Tongue (tissue), 1 donor: ENCODE measurements at regions not wholly inside any gene's neighbourhood (a gene's known extent, or its start where the extent isn't known, plus 50 kb on each side); places are given as distances from the start of the nearest gene placed in this dataset.

Experiments
- DNase-seq: peaks from one replicate; pipeline ENCODE4 v3.0.0-alpha.2; 2015

DNA sequence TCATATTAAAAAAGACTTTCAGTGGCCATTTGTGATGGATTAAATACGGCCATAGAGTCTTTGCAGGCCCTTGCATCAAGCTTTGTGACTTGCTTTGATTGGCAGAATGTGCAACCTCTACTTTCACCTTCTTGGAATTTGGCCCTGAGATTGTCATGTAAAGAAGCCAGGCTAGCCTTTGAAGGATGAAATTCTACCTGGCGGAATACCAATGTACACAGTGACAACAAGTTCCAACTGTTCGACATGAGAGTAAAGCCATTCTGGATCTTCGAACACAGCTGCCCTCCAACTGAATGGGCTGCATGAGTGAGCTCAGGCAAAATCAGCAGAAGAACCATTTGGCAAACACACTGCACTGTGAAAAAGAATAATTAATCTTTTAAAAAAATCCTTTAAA, 321.3 kb downstream of the PHF14 start:
- no peak for DNase-seq

DNA sequence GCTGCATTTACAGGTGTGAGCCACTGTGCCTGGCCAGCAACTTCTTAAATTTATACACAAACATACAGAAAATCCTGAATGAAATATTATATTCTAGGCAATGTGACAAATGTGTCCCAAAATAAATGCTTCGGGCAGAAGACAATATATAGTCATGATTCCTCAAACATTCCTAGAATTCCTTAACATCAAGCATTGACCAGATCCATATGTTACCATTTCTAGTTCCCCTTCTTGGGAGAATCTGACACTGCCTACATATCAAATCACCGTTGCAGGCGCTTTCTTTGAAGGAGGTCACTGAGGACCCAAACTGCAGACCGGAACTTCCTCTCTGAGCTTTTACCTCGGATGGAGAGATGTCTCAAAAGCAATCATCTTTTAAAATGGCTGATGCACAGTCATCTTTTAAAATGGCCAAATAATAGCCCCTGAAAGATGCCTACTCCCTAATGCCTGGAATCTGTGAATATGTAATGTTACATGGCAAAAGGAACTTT, 323.5 kb downstream of the PHF14 start:
- no peak for DNase-seq

DNA sequence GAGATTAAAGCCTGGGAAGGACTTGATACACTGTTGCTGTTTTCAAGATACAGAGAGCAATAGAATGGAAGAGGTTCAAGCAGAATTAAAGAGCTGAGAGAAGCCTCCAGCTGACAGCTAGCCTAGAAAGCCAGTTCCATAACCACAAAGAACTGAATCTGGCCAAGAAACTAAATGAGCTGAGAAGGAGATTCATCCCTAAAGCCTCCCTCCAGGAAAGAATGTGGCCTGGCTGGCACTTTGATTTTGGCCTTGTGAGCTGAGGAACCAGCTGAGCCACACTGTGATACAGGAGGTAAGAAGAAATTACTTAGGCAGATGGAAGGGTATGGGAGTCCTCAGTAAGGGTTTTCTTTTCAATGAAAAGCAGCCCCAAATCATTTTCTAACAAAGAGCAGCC, 324.1 kb downstream of the PHF14 start:
- no peak for DNase-seq

DNA sequence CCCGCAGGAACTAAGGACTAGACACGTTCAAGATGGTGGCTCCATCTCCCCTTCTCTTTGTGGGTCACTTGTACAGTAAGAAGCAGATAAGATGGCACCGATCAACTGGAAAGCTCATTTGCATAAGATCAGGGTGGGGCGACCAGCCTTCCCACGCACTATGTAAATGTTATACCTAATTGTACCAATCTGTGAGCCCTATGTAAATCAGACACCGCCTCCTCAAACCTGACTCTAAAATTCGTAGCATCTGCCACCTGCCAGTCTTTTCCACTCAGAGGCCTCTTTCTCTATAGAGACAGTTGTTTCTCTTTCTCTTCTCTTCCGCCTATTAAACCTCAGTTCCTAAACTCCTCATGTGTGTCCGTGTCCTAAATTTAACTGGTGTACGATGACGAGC, 324.5 kb downstream of the PHF14 start:
- DNase-seq = peak; percentile 9

DNA sequence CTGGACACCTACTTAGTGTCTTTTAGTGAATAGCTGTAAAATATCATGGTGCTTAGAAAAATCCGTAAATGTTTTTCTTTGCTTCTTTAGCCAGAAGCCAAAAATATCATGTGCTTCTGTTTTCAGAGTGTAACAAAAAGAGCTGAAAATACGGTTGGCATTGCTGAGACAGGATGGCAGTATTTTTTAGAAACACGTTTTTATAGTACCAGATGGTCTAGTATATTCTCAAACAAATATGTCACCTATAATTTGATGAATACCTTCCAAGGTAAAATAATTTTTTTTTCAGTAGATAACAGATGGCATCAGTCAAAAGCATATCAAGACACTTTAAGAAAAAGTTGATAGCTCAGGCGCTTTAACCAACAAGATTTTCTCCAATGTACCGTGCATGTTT, 326.6 kb downstream of the PHF14 start:
- no peak for DNase-seq

DNA sequence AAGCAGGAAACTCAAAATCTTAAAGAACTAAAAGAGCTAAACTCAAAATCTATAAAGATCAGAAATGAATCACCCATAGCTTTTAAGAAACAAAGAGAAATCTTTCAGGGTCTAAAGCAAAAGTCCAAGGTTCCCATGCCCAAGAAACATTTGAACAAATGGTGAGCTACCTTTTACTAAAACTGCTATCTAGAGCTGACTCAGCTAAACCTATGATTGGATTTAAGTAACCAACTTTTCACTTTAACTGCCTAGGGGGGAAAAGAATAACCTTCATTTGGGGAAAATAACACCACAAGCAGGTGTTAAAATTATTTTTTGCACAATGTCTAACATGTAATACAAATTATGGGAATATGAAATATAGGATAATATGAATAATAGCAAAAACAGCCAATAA, 328.4 kb downstream of the PHF14 start:
- DNase-seq = no peak

DNA sequence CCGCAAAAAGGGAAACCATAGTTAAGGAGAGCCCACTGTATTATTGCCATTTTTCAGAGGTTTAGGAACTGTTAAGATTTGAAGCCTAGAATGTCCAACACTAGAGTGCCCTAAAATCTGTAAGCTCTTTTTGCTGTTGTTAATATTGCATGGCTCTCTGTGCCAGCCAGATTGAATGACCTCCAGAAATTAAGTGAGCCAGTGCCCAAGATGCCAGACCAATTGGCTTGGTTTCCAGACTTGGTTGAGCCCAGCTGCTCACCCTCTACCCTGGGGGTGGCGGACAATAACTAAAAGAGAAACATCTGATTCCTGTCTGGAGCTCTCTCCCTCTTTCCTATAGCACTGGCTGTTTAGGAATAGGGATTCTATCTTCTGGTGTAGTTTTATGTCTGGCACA, 340.1 kb downstream of the PHF14 start:
- DNase-seq = peak; percentile 52

DNA sequence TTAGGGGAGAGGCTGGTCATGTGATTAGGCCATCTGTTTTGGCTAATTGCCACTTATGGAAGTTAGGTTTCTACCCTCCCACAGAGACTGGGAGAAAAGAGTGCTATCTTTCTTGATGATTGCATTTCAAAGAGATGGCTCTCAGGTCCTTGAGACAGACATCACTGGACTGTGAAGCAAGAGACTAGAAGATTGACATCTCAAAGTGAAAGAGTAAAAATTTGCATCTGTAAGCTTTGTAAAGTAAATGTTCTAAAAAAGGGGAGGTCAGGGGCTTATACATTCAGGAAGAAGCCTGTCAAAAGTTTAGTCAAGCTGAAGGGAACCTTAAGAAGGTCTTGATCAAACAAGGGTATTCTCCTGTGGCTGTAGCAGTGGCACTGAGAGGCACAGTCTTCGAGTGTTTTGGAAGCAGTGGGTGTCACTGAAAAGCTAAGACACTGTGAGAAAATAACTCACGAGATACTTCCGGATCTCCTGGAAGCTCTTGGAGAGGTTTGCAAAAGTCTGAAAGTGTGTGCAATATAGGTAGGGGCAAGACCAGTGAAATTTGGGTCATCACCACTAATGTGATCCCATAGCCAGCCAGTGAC, 342.1 kb downstream of the PHF14 start:
- DNase-seq = no peak

DNA sequence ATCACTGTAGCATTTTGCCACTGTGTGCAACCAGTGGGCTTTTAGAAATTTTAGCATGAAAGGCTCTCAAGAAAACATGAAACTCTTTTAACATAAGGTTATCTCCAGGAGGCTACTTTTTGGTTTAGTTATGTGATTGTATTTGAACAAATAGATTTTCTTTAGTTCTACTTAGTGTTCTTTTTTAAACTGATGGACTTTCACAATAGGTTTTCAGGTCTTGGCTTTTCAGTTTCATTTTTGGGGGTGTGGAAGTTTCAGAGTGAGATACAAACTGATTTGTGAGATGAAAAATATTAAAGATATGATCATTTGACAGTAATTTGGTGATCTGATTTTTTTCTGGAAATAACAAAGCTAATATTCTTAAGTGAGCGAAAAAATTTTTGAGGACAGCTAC, 344.1 kb downstream of the PHF14 start:
- DNase-seq = no peak

DNA sequence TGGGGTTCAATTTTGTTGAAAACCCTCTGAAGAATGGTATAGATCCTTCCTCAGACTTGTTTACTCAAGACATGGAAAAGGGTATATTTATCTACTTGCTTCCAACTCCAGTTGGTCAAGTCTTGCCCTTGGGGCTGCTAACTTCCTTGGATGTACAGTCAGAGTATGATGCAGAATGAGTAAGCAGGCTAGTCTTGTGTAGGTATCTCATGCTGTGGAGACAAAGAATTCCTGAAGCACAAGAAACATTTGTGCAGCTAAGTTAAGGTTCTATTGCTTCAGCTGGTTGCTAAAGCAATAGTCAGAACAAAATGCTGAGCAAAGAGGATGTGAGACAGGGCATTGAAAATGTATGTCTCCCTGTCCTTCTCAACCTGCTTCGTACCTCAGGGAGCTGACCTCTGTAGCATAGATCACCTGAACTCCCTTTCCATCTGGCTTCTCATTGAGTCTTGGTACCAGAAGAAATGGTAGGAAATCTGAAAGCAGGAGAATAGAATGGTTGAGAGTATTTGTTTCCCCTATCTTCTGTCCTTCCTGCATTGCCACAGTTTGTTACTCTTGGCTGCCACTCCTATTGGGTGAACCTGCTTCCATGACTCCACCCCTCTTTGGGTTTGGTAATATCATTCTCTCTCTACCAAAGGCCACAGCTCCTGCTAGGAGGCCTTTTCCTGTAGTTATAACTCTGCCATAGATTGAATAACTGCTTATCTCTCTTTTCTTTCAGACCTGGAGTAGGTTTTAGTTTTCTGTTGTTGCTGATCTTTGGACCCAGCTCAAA, 346.0 kb downstream of the PHF14 start:
- no peak for DNase-seq
